ENCODE measurements at regions not wholly inside any gene's neighbourhood (a gene's known extent, or its start where the extent isn't known, plus 50 kb on each side); places are given as distances from the start of the nearest gene placed in this dataset.
"Not testable (repeated sequence)": the region's sequence is repeated elsewhere in the genome, so short reads cannot be mapped to it uniquely, and the experiment has no call there.

GRCh38 chr10:28771580-28772090 lies 94.3 kb downstream of the BAMBI start:
- H3K4me1 Mint-ChIP-seq; H3K4me3 Mint-ChIP-seq; H3K9me3 Mint-ChIP-seq (ENCODE audit: low read depth); H3K36me3 Mint-ChIP-seq; H3K27me3 Mint-ChIP-seq; CTCF ChIA-PET; DNase-seq; H3K27ac Mint-ChIP-seq; ATAC-seq: not testable (repeated sequence)

- no peak for DNase-seq
- Mint-ChIP-seq H3K27me3 (no peaks in the 10 kb centered on the region), H3K36me3 (no peaks in the 10 kb centered on the region), H3K4me3 (no peak overlapping the region), H3K27ac (no peak overlapping the region), H3K9me3 (ENCODE audit: low read depth) (peaks cover 3% of the 10 kb centered on the region), H3K4me1 (no peaks in the 10 kb centered on the region)
- CTCF ChIA-PET = interaction anchor here (0.5 kb wide), 1 partner anchor 186 kb away, joined by 4 read pairs; no protein-coding TSS in a partner anchor
- no peak for ATAC-seq
Observed at GRCh38 chr10:28774051-28774995, 97.0 kb downstream of the BAMBI start.

- no peak for ATAC-seq
Observed at GRCh38 chr10:28775773-28776172, 98.5 kb downstream of the BAMBI start.

GRCh38 chr10:28776519-28776918 lies 99.2 kb downstream of the BAMBI start:
- H3K27ac Mint-ChIP-seq = no peak overlapping the region
- CTCF ChIA-PET = no interaction called here
- H3K4me3 Mint-ChIP-seq = no peak overlapping the region
- DNase-seq = no peak
- no peaks in the 10 kb centered on the region for H3K27me3 Mint-ChIP-seq
- H3K9me3 Mint-ChIP-seq (ENCODE audit: low read depth) = peaks cover 3% of the 10 kb centered on the region
- ATAC-seq = no peak
- no peaks in the 10 kb centered on the region for H3K36me3 Mint-ChIP-seq
- H3K4me1 Mint-ChIP-seq = no peaks in the 10 kb centered on the region

More at GRCh38 chr10:28775773-28776172, 98.5 kb downstream of the BAMBI start:
- Mint-ChIP-seq H3K9me3 (ENCODE audit: low read depth) (peaks cover 3% of the 10 kb centered on the region), H3K4me3 (no peak overlapping the region), H3K36me3 (no peaks in the 10 kb centered on the region), H3K4me1 (no peaks in the 10 kb centered on the region), H3K27ac (no peak overlapping the region), H3K27me3 (no peaks in the 10 kb centered on the region)
- DNase-seq = no peak
- CTCF ChIA-PET = no interaction called here

GRCh38 chr10:28777911-28778310 lies 100.6 kb downstream of the BAMBI start:
- Mint-ChIP-seq H3K27ac (no peak overlapping the region), H3K36me3 (no peaks in the 10 kb centered on the region), H3K9me3 (ENCODE audit: low read depth) (peaks cover 3% of the 10 kb centered on the region), H3K4me1 (no peaks in the 10 kb centered on the region), H3K4me3 (no peak overlapping the region), H3K27me3 (no peaks in the 10 kb centered on the region)
- no peak for ATAC-seq
- CTCF ChIA-PET = no interaction called here
- DNase-seq = no peak

GRCh38 chr10:28778524-28778923 lies 101.2 kb downstream of the BAMBI start:
- H3K27me3 Mint-ChIP-seq = no peaks in the 10 kb centered on the region
- H3K9me3 Mint-ChIP-seq (ENCODE audit: low read depth) = peaks cover 3% of the 10 kb centered on the region
- ATAC-seq = no peak
- CTCF ChIA-PET = no interaction called here
- no peaks in the 10 kb centered on the region for H3K4me1 Mint-ChIP-seq
- no peak for DNase-seq
- no peaks in the 10 kb centered on the region for H3K36me3 Mint-ChIP-seq
- H3K27ac Mint-ChIP-seq = no peak overlapping the region
- H3K4me3 Mint-ChIP-seq = no peak overlapping the region

- no peak for ATAC-seq
- no peaks in the 10 kb centered on the region for H3K9me3 Mint-ChIP-seq (ENCODE audit: low read depth)
- no peaks in the 10 kb centered on the region for H3K4me1 Mint-ChIP-seq
- H3K27me3 Mint-ChIP-seq = no peaks in the 10 kb centered on the region
- no peak overlapping the region for H3K4me3 Mint-ChIP-seq
- no peak for DNase-seq
- no peak overlapping the region for H3K27ac Mint-ChIP-seq
- CTCF ChIA-PET = no interaction called here
- no peaks in the 10 kb centered on the region for H3K36me3 Mint-ChIP-seq
Observed at GRCh38 chr10:28781296-28781695, 104.0 kb downstream of the BAMBI start.

GRCh38 chr10:28783087-28783486 lies 105.8 kb downstream of the BAMBI start:
- H3K36me3 Mint-ChIP-seq = no peaks in the 10 kb centered on the region
- CTCF ChIA-PET = no interaction called here
- ATAC-seq (no peak), DNase-seq (no peak)
- H3K4me1 Mint-ChIP-seq = peaks cover 2% of the 10 kb centered on the region
- H3K27me3 Mint-ChIP-seq = peaks cover 2% of the 10 kb centered on the region
- H3K27ac Mint-ChIP-seq = no peak overlapping the region
- no peak overlapping the region for H3K4me3 Mint-ChIP-seq
- H3K9me3 Mint-ChIP-seq (ENCODE audit: low read depth) = no peaks in the 10 kb centered on the region

- Mint-ChIP-seq H3K4me3 (no peak overlapping the region), H3K27ac (no peak overlapping the region), H3K4me1 (peaks cover 7% of the 10 kb centered on the region), H3K9me3 (ENCODE audit: low read depth) (no peaks in the 10 kb centered on the region), H3K27me3 (peaks cover 5% of the 10 kb centered on the region), H3K36me3 (no peaks in the 10 kb centered on the region)
- CTCF ChIA-PET = no interaction called here
- DNase-seq (no peak), ATAC-seq (no peak)
Observed at GRCh38 chr10:28785018-28785417, 107.7 kb downstream of the BAMBI start.

GRCh38 chr10:28788252-28788651 lies 110.9 kb downstream of the BAMBI start:
- Mint-ChIP-seq H3K36me3 (no peaks in the 10 kb centered on the region), H3K4me3 (no peak overlapping the region), H3K27ac (no peak overlapping the region), H3K27me3 (peaks cover 5% of the 10 kb centered on the region), H3K4me1 (peaks cover 7% of the 10 kb centered on the region), H3K9me3 (ENCODE audit: low read depth) (no peaks in the 10 kb centered on the region)
- DNase-seq (no peak), ATAC-seq (peak; percentile 60)
- CTCF ChIA-PET = no interaction called here

- Mint-ChIP-seq H3K4me3 (no peak overlapping the region), H3K4me1 (peaks cover 7% of the 10 kb centered on the region), H3K36me3 (no peaks in the 10 kb centered on the region), H3K27ac (no peak overlapping the region), H3K9me3 (ENCODE audit: low read depth) (no peaks in the 10 kb centered on the region), H3K27me3 (peaks cover 7% of the 10 kb centered on the region)
- DNase-seq (no peak), ATAC-seq (no peak)
- CTCF ChIA-PET = no interaction called here
Observed at GRCh38 chr10:28788762-28789161, 111.4 kb downstream of the BAMBI start.

GRCh38 chr10:28790146-28790545 lies 112.8 kb downstream of the BAMBI start:
- Mint-ChIP-seq H3K27ac (no peak overlapping the region), H3K36me3 (no peaks in the 10 kb centered on the region), H3K27me3 (peaks cover 7% of the 10 kb centered on the region), H3K9me3 (ENCODE audit: low read depth) (no peaks in the 10 kb centered on the region), H3K4me1 (peaks cover 7% of the 10 kb centered on the region), H3K4me3 (no peak overlapping the region)
- CTCF ChIA-PET = no interaction called here
- ATAC-seq (no peak), DNase-seq (no peak)

- no peak overlapping the region for H3K4me3 Mint-ChIP-seq
- no peaks in the 10 kb centered on the region for H3K9me3 Mint-ChIP-seq (ENCODE audit: low read depth)
- H3K27me3 Mint-ChIP-seq = peaks cover 8% of the 10 kb centered on the region
- H3K27ac Mint-ChIP-seq = no peak overlapping the region
- no peaks in the 10 kb centered on the region for H3K36me3 Mint-ChIP-seq
- CTCF ChIA-PET = no interaction called here
- no peak for ATAC-seq
- DNase-seq = no peak
- peaks cover 2% of the 10 kb centered on the region for H3K4me1 Mint-ChIP-seq
Observed at GRCh38 chr10:28793482-28793881, 116.2 kb downstream of the BAMBI start.

GRCh38 chr10:28794986-28795385 lies 117.7 kb downstream of the BAMBI start:
- no peak for DNase-seq

More at GRCh38 chr10:28794986-28795385, 117.7 kb downstream of the BAMBI start:
- CTCF ChIA-PET = no interaction called here
- Mint-ChIP-seq H3K9me3 (ENCODE audit: low read depth) (no peaks in the 10 kb centered on the region), H3K4me3 (no peak overlapping the region), H3K4me1 (no peaks in the 10 kb centered on the region), H3K36me3 (no peaks in the 10 kb centered on the region), H3K27me3 (peaks cover 5% of the 10 kb centered on the region), H3K27ac (no peak overlapping the region)
- no peak for ATAC-seq

Measured in activated CD8-positive, alpha-beta memory T cell treated with anti-CD3 and anti-CD28 coated beads, Interleukin-2, amount 10 ng/mL, durations not matched to agents 7 days and 5 days (primary cell).